GM12878 (cell line): ENCODE measurements at regions not wholly inside any gene's neighbourhood (a gene's known extent, or its start where the extent isn't known, plus 50 kb on each side); places are given as distances from the start of the nearest gene placed in this dataset.
A peak's percentile ranks its signal among the peaks of the same experiment; 100 is the strongest.

Source experiments
- ATAC-seq: fragments of 200-7000 bp; cut with Tn5 transposase; 3 replicates; pipeline ENCODE4 v1.9.1; 2020; ENCODE audit warnings: mild to moderate bottlenecking, moderate library complexity
- BruUV-seq: library from RNA; stranded (reverse); fragments of 400-500 nt; replicated peaks from 2 replicates; lab custom pipeline; 2021; lab: Mats Ljungman, UMichigan
- CTCF ChIA-PET: fragments of 300-600 bp; sonication (Branson Sonifier 250); formaldehyde crosslinking; extraction: SDS; loops from one replicate; lab custom pipeline; 2021; ENCODE audit warnings: inconsistent platforms; lab: Yijun Ruan, JAX
- POLR2A ChIA-PET: fragments of 350-600 bp; formaldehyde crosslinking; extraction: SDS; loops from one replicate; lab custom pipeline; 2021; ENCODE audit warnings: inconsistent platforms; lab: Charles Lee
- RAD21 ChIA-PET: fragments of 300-600 bp; sonication (Branson Sonifier 250); formaldehyde crosslinking; loops from one replicate; lab custom pipeline; 2023; ENCODE audit warnings: antibody characterized with exemption; ENCODE audit not compliant: unreplicated experiment; lab: Charles Lee
- SMC1A ChIA-PET: fragments of 300-600 bp; sonication (Branson Sonifier 250); formaldehyde crosslinking; loops from one replicate; lab custom pipeline; 2023; ENCODE audit not compliant: unreplicated experiment, uncharacterized antibody; lab: Charles Lee
- DNase-seq: peaks from one replicate; pipeline ENCODE4 v3.0.0-alpha.2; 2011; ENCODE audit warnings: low read depth, low spot score
- FAIRE-seq: peaks from 3 replicates; lab custom pipeline; 2011; peaks lifted over from hg19 to GRCh38; lab: Jason Lieb, UNC
- H2AFZ ChIP-seq: 2 replicates; pipeline ENCODE4 v1.6.0; 2011; ENCODE audit warnings: low read depth, low read length, control low read depth; ENCODE audit not compliant: control insufficient read depth
- H3K27ac ChIP-seq: 2 replicates; pipeline ENCODE4 v1.5.1; 2011; ENCODE audit warnings: control low read depth; ENCODE audit not compliant: control insufficient read depth, insufficient read depth
- H3K27me3 ChIP-seq, 2 experiments: replicated peaks in 1 of 2; 2 replicates each; pipeline versions ENCODE4 v1.6.0 to v1.6.1; 2011; ENCODE audit warnings: low read length in 1 of 2; ENCODE audit not compliant: control insufficient read depth in 2 of 2, insufficient read depth in 2 of 2
- H3K36me3 ChIP-seq, 2 experiments: 2 replicates each; pipeline ENCODE4 v1.5.1; 2011; ENCODE audit warnings: low read length in 1 of 2; ENCODE audit not compliant: control insufficient read depth in 2 of 2, insufficient read depth in 2 of 2
- H3K4me1 ChIP-seq: 2 replicates; pipeline ENCODE4 v1.6.1; 2011; ENCODE audit warnings: mild to moderate bottlenecking, low read length, moderate library complexity, mixed read lengths; ENCODE audit not compliant: control insufficient read depth, insufficient read depth
- H3K4me2 ChIP-seq: 2 replicates; pipeline ENCODE4 v1.6.0; 2011; ENCODE audit warnings: control low read depth; ENCODE audit not compliant: control insufficient read depth, insufficient read depth
- H3K4me3 ChIP-seq: fragments of 200-600 bp; sonication (generic); 2 replicates; pipeline ENCODE4 v1.5.1; 2016
- H3K79me2 ChIP-seq: 2 replicates; pipeline ENCODE4 v1.6.0; 2011; ENCODE audit warnings: low read length; ENCODE audit not compliant: control insufficient read depth, insufficient read depth
- H3K9ac ChIP-seq: 2 replicates; pipeline ENCODE4 v1.8.0; 2011; ENCODE audit warnings: low read length, control low read depth, mixed read lengths; ENCODE audit not compliant: control insufficient read depth, insufficient read depth
- H3K9me3 ChIP-seq: replicated peaks from 3 replicates; pipeline ENCODE4 v1.5.1; 2011; ENCODE audit warnings: mild to moderate bottlenecking, low read length; ENCODE audit not compliant: control insufficient read depth, insufficient read depth
- H4K20me1 ChIP-seq: 2 replicates; pipeline ENCODE4 v1.6.0; 2011; ENCODE audit not compliant: control insufficient read depth, insufficient read depth
- CHD1 ChIP-seq: IDR thresholded peaks from 2 replicates; pipeline ENCODE4 v1.6.1; 2012; ENCODE audit warnings: low read depth, low read length, improper control_type of control experiment
- CREM ChIP-seq: IDR thresholded peaks from 2 replicates; pipeline ENCODE4 v1.6.1; 2014; ENCODE audit warnings: antibody characterized with exemption, low read depth
- EZH2 ChIP-seq: IDR thresholded peaks from 2 replicates; pipeline ENCODE4 v1.6.1; 2012; ENCODE audit warnings: low read depth, mild to moderate bottlenecking, control low read depth, inconsistent platforms, low read length, borderline replicate concordance; ENCODE audit not compliant: control insufficient read depth
- HDGF ChIP-seq: fragments of 450-650 bp; IDR thresholded peaks from 2 replicates; pipeline ENCODE4 v1.6.1; 2016; ENCODE audit warnings: antibody characterized with exemption
- KLF5 ChIP-seq: fragments of 450-650 bp; IDR thresholded peaks from 2 replicates; pipeline ENCODE4 v1.6.1; 2014; ENCODE audit warnings: mild to moderate bottlenecking; ENCODE audit not compliant: partially characterized antibody
- NKRF ChIP-seq: fragments of 450-650 bp; conservative IDR thresholded peaks from 2 replicates; pipeline ENCODE4 v1.6.1; 2017; ENCODE audit warnings: mild to moderate bottlenecking, moderate library complexity
- WRNIP1 ChIP-seq: IDR thresholded peaks from 2 replicates; pipeline ENCODE4 v1.6.1; 2011; ENCODE audit warnings: low read depth, low read length, improper control_type of control experiment, borderline replicate concordance
- ZNF274 ChIP-seq: IDR thresholded peaks from one replicate; pipeline ENCODE4 v1.8.0; 2011; ENCODE audit not compliant: insufficient read length, insufficient read depth
- ZZZ3 ChIP-seq: IDR thresholded peaks from 2 replicates; pipeline ENCODE4 v1.6.1; 2011; ENCODE audit warnings: low read depth; ENCODE audit not compliant: control insufficient read depth, insufficient read length
- WGBS: methylation state at CpG from one replicate; pipeline ENCODE4 v1.1.6; 2016; ENCODE audit warnings: low lambda C conversion rate; ENCODE audit not compliant: insufficient replicate concordance, insufficient coverage; ENCODE audit errors: missing lambda C conversion rate; 5-methylcytosine and 5-hydroxymethylcytosine counted together
- in situ Hi-C: fragments of 300-500 bp; cut with MboI; formaldehyde crosslinking; loops from 9 replicates; pipeline ENCODE4 v1.14.3; 2018; ENCODE audit warnings: mixed read lengths
- intact Hi-C: fragments of 100-400 bp; cut with micrococcal nuclease; formaldehyde crosslinking; loops from one replicate; pipeline ENCODE4 v1.14.2; 2022; ENCODE audit not compliant: unreplicated experiment
- TF ChIP-seq, protein P1 (sequence below), 3 experiments: IDR thresholded peaks in 2 of 3; conservative IDR thresholded peaks in 1 of 3; 2 replicates each; pipeline ENCODE4 v1.5.1; 2011; ENCODE audit warnings: low read depth in 3 of 3, low read length in 3 of 3, mild to moderate bottlenecking in 3 of 3, control low read depth in 2 of 3, moderate library complexity in 2 of 3, inconsistent platforms in 1 of 3, mixed read lengths in 1 of 3; ENCODE audit not compliant: control insufficient read depth in 2 of 3, insufficient read depth in 1 of 3; ENCODE audit errors: extremely low read depth in 1 of 3
- TF ChIP-seq, protein P2 (sequence below): IDR thresholded peaks from 2 replicates; pipeline ENCODE4 v1.6.1; 2012; ENCODE audit warnings: improper control_type of control experiment, low read depth, low read length; ENCODE audit not compliant: insufficient replicate concordance

GRCh38 chr16:9258423-9259051 lies 167.1 kb downstream of the HAPSTR1 start (continued):
- no peak for TF ChIP-seq HDGF
- no peak for TF ChIP-seq ZZZ3
- TF ChIP-seq, protein P1, sequence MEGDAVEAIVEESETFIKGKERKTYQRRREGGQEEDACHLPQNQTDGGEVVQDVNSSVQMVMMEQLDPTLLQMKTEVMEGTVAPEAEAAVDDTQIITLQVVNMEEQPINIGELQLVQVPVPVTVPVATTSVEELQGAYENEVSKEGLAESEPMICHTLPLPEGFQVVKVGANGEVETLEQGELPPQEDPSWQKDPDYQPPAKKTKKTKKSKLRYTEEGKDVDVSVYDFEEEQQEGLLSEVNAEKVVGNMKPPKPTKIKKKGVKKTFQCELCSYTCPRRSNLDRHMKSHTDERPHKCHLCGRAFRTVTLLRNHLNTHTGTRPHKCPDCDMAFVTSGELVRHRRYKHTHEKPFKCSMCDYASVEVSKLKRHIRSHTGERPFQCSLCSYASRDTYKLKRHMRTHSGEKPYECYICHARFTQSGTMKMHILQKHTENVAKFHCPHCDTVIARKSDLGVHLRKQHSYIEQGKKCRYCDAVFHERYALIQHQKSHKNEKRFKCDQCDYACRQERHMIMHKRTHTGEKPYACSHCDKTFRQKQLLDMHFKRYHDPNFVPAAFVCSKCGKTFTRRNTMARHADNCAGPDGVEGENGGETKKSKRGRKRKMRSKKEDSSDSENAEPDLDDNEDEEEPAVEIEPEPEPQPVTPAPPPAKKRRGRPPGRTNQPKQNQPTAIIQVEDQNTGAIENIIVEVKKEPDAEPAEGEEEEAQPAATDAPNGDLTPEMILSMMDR (IDR thresholded peaks at IDR 0.05 in 2 of 3, conservative IDR thresholded peaks at IDR 0.05 in 1 of 3; ENCODE audit: control insufficient read depth in 2 of 3, extremely low read depth in 1 of 3, insufficient read depth in 1 of 3, low read depth in 3 of 3, low read length in 3 of 3), result peak; percentile 69 to 76 (median 71)

- in situ Hi-C loops (loop anchor here (5.0 to 10.0 kb wide), 2 partner anchors 922 to 1475 kb away; partner anchors contain the start of gene GRIN2A), intact Hi-C loops (loop anchor here (2.0 to 5.0 kb wide), 2 partner anchors 997 to 1249 kb away; no protein-coding TSS in a partner anchor)
- Histone ChIP-seq H3K27ac (no peak overlapping the region), H3K79me2 (no peaks in the 10 kb centered on the region), H3K4me1 (no peaks in the 10 kb centered on the region), H3K4me3 (no peak overlapping the region), H2AFZ (no peak overlapping the region), H3K27me3 (no peaks in the 10 kb centered on the region; a peak in 2 of 4 replicates), H3K9me3 (no peaks in the 10 kb centered on the region), H3K36me3 (no peaks in the 10 kb centered on the region), H3K4me2 (no peak overlapping the region), H3K9ac (no peak overlapping the region), H4K20me1 (no peaks in the 10 kb centered on the region)
- ChIA-PET CTCF (interaction anchor here (1.3 to 2.9 kb wide), 3 partner anchors 121 to 923 kb away, joined by 3 to 16 read pairs (median 4); no protein-coding TSS in a partner anchor), POLR2A (no interaction called here), RAD21 (interaction anchor here (0.6 to 2.7 kb wide), 5 partner anchors 112 to 1255 kb away, joined by 3 to 11 read pairs (median 4); no protein-coding TSS in a partner anchor), SMC1A (interaction anchor here (0.7 to 1.1 kb wide), 2 partner anchors 8 to 922 kb away, joined by 3 read pairs; partner anchors contain the start of gene GRIN2A)
- ATAC-seq (no peak), FAIRE-seq (no peak), DNase-seq (no peak)
- WGBS, result 7% methylated on average over 7 of the region's 7 CpGs
- BruUV-seq, result no TSS peak
- no peak for TF ChIP-seq WRNIP1
- no peak for TF ChIP-seq EZH2
- no peak for TF ChIP-seq CREM
- no peak for TF ChIP-seq NKRF
- no peak for TF ChIP-seq ZNF274
- TF ChIP-seq KLF5, result no peak
- no peak for TF ChIP-seq CHD1
- TF ChIP-seq, protein P2, sequence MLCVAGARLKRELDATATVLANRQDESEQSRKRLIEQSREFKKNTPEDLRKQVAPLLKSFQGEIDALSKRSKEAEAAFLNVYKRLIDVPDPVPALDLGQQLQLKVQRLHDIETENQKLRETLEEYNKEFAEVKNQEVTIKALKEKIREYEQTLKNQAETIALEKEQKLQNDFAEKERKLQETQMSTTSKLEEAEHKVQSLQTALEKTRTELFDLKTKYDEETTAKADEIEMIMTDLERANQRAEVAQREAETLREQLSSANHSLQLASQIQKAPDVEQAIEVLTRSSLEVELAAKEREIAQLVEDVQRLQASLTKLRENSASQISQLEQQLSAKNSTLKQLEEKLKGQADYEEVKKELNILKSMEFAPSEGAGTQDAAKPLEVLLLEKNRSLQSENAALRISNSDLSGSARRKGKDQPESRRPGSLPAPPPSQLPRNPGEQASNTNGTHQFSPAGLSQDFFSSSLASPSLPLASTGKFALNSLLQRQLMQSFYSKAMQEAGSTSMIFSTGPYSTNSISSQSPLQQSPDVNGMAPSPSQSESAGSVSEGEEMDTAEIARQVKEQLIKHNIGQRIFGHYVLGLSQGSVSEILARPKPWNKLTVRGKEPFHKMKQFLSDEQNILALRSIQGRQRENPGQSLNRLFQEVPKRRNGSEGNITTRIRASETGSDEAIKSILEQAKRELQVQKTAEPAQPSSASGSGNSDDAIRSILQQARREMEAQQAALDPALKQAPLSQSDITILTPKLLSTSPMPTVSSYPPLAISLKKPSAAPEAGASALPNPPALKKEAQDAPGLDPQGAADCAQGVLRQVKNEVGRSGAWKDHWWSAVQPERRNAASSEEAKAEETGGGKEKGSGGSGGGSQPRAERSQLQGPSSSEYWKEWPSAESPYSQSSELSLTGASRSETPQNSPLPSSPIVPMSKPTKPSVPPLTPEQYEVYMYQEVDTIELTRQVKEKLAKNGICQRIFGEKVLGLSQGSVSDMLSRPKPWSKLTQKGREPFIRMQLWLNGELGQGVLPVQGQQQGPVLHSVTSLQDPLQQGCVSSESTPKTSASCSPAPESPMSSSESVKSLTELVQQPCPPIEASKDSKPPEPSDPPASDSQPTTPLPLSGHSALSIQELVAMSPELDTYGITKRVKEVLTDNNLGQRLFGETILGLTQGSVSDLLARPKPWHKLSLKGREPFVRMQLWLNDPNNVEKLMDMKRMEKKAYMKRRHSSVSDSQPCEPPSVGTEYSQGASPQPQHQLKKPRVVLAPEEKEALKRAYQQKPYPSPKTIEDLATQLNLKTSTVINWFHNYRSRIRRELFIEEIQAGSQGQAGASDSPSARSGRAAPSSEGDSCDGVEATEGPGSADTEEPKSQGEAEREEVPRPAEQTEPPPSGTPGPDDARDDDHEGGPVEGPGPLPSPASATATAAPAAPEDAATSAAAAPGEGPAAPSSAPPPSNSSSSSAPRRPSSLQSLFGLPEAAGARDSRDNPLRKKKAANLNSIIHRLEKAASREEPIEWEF, result no peak
Observed at GRCh38 chr16:9259914-9260608, 168.6 kb downstream of the HAPSTR1 start.
